Medulla oblongata (tissue), 1 donor: ENCODE measurements at regions not wholly inside any gene's neighbourhood (a gene's known extent, or its start where the extent isn't known, plus 50 kb on each side); places are given as distances from the start of the nearest gene placed in this dataset.
"Not testable (repeated sequence)": the region's sequence is repeated elsewhere in the genome, so short reads cannot be mapped to it uniquely, and the experiment has no call there.

Experiments used
- DNase-seq: peaks from one replicate; pipeline ENCODE4 v3.0.0-alpha.2; 2015; ENCODE audit errors: extremely low spot score

DNA sequence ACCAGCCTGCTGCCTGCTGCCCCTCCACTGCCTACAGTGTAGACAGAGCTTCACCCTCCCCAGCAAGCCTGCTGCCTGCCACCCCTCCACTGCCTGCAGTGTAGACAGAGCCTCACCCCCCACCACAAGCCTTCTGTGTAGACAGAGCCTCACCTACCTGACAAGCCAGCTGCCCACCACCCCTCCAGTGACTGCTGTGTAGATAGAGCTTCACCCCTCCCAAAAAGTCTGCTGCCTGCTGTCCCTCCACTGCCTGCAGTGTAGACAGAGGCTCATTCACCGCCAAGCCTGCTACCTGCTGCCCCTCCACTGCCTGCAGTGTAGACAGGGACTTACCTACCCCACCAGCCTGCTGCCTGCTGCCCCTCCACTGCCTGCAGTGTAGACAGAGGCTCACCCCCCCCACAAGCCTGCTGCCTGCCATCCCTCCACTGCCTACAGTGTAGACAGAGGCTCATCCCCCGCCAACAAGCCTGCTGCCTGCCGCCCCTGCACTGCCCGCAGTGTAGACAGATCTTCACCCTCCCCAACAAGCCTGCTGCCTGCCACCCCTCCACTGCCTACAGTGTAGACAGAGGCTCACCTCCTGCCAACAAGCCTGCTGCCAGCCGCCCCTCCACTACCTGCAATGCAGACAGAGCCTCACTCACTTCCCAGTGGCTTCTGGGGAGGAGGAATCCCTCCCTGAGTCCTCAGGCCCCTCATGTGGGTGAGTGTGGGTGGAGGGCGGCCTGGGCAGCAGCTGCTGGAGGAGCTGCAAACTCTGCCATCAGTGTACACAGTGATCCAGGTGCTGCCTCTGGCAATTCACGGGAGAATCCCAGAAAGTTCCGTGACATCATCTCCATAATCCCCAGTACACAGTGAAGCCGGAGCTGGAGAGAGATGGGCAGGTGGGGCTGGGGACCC is 140.9 kb downstream of the DLL1 start:
- DNase-seq, result no peak

DNA sequence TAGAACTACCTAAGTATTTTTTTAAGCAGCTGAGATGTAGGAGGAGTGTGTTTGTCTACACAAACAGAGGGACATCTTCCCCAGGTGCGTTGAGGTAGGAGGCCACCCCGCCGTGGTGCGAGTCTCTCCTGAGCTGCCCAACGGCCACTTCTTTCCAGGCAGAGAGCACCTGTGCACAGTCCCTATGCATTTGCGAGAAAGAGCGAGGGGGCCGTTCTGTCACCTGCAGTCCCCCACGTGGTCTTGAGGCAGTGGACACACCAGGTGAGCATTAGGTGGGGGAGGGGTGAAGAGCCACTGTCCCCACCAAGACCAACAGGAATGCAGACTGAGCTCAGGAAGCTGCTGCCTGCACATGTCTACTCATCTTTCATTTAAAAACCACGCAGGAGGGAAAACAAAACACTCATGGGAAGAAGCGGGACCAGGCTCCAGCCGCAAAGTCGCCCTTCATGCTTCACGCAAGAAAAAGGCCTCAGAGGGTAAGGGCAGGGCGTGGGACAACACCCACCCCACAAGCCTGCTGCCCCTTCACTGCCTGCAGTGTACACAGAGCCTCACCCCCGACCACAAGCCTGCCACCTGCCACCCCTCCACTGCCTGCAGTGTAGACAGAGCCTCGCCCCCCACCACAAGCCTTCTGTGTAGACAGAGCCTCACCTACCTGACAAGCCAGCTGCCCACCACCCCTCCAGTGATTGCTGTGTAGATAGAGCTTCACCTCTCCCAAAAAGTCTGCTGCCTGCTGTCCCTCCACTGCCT is 142.0 kb downstream of the DLL1 start:
- no peak for DNase-seq

DNA sequence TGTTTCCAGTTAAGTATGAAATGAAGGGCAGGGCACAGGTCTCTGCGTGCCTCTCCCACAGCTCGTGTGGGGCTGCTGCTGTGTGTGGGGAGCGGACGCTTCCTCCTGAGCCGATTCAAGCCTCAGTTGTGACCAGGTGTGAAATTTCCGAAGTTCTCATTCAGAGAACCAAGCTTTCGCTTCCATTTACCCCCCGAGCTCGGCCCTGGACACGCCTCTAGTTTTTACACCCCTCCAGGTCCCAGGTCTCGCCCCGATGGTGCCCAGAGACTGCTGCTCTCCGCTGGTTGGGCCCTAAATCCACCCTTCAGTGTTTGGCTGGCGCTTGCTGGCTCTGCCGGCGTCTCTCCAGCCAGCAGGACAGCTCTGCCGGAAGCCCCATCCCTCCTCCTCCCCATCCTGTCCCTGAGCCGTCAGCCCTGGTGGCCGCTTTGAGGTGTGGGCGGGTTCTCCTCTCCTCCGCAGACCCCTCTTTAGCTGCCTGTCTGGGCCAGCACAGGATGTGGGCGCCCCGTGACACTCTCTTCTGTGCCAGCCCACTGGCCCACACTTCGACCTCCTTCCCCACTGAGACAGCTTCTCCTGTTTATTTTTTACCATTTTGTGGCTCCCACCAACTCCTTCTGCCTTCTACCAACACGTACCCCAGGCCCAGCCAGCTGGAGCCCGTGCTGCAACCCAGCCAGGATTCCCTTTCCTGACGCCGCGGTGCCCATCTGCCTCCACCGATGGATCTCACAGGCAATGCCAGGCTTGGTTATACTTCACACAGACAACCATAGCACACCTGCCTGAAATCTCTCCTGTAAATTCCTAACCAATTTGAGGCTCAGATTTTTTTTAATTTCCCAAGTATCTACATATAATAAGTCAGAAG is 142.8 kb downstream of the DLL1 start:
- no peak for DNase-seq

DNA sequence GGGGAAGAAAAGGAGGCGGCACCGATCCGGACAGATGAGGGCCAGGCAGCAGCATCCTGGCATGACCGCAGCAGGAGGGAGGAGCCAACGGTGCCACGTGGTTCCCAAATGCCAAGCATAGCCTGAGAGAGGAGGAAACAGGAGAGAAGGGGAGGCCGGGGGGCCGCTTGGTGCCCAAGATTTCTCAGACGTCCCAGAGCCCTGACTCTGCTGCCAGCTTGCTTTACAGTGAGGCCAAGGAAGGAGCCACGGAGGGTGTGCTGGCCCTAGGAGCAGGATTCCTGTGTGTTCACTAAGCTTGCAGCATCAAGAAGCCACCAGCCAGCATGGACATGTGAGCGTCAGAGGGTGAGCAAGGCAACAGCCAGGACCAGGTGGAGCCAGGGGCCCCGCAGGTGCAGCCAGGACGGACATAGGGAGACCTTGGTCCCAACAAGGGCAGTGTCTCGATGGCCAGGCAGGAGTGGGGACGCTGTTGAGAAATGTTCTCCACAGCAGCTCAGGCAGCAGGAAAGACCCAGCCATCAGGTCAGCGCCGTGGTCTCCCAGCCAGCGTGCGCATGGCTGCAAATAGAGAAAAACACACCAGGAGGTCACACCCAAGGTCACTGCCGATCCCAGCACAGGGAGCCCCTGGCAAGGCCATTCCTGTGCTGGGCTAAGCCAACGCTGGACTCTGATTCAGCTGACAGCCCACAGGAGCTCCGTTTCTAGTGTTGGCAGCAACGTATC is 143.7 kb downstream of the DLL1 start:
- DNase-seq, result peak; percentile 51

DNA sequence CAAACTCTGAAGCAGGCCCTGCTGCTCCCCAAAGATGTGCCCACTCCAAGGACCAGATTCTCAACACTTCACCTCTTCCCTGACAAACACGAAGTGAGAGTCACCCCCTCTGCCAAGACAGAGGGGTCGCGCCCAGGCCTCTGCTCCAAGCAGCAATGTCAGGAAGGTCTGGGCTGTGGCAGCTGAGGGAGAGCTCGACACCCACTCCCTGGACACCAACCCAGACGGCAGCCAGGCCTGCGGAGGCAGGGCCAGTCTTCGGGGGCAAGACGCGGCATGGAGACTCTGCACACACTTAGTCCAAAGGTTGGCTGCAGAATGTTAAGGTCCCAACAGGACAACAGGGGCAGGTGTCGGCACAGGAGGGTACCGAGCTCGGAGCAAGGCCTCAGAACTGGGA is 144.2 kb downstream of the DLL1 start:
- DNase-seq, result no peak

DNA sequence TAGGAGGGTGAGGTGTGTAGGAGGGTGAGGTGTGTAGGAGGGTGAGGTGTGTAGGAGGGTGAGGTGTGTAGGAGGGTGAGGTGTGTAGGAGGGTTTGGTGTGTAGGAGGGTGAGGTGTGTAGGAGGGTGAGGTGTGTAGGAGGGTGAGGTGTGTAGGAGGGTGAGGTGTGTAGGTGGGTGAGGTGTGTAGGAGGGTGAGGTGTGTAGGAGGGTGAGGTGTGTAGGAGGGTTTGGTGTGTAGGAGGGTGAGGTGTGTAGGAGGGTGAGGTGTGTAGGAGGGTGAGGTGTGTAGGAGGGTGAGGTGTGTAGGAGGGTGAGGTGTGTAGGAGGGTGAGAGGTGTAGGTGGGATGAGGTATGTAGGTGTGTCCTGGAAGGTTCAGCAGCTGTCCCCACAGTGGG is 144.7 kb downstream of the DLL1 start:
- DNase-seq, result not testable (repeated sequence)

DNA sequence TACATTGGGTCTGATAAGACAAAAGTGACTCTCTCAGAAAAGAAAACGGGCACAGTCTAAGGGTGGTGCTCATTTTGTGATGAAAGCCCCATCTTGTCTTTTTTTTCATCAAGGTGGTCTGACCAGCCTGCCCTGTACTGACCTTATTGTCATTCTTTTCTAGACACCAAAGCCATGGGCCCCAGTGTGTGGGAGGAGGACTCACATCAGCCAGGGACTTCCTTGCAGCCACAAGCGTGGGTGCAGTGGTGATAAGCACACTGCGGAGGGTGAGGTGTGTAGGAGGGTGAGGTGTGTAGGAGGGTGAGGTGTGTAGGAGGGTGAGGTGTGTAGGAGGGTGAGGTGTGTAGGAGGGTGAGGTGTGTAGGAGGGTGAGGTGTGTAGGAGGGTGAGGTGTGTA is 145.2 kb downstream of the DLL1 start:
- DNase-seq, result not testable (repeated sequence)

DNA sequence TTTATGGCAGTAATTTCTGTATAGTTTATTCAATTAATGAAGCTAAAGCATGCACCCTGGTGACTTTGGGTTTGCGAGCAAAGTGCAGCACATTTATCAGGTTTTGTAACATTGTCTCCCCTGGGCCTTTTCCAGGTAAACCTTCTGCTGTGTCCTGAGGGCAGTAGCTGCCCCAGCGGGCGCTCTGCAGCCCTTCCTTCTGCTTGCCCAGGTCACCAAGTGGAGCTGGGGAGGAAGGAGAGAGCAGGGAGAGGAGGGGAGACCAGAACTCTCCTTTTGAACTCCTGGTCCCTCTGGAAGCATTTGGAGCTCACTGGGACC is 145.6 kb downstream of the DLL1 start:
- no peak for DNase-seq

DNA sequence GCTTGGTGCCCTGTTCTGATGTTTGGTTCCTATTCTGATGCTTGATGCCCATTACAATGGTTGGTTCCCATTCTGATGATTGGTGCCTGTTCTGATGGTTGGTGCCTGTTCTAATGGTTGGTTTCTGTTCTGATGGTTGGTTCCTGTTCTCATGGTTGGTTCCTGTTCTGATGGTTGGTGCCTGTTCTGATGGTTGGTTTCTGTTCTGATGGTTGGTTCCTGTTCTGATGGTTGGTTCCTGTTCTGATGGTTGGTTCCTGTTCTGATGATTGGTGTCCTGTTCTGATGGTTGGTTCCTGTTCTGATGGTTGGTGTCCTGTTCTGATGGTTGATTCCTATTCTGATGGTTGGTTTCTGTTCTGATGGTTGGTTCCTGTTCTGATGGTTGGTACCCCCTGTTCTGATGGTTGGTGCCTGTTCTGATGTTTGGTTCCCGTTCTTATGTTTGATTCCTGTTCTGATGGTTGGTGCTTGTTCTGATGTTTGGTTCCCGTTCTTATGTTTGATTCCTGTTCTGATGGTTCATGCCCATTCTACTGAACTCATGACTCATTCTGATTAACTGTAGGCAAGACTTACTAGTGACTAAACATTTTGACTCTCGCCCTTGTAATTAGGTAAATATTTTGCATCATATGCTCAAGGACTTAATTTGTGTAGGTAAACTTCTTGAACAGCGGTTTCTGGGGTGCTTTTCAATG is 146.2 kb downstream of the DLL1 start:
- DNase-seq, result no peak

DNA sequence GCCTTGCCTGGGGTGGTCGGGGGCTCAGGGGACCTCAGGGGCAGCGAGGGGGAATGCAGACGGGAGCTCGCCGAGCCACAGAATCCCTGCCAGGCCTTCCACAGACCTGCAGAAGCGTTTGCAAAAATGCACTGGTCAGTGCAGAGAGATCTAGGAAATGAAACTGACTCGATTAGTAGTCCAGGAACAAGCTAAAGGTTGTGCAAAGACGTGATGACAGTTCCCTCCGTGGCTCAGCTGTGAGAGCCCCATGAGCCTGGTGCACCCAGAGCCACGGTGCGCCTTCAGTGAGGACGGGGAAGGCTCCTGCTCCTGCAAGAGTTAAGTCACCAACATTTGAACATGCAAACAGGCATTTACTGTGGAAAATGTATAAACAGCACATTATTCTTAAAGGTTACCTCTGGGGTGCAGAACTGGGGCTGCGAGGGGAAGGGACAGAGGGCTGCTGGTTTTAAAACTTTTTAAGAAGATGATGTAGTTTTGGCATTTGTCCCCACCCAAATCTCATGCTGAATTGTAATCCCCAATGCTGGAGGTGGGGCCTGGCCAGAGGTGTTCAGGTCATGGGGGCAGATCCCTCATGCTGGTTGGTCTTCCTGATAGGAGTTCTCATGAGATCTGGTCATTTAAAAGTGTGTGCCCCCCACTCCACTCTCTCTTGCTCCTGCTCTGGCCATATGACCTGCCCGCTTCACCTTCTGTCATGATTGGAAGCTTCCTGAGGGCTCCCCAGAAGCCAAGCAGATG is 147.3 kb downstream of the DLL1 start:
- DNase-seq, result peak; percentile 39

DNA sequence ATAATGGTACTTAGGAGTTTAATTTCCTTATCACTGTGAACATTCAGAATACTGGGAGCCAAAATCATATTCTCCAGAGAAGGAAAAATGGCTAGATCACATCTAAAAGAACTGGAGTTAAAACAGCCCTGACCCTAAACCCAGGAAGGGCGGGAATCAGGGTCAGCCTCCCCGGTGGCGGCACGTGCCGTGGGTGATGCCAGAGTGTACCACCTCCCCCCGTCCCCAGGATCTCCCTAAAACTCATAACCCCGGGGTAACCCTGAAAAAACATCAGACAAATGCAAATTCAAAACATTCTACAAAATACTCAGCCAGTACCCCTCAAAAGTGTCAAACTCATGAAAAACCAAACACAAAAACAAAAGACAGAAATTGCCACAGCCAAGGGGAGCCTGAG is 148.3 kb downstream of the DLL1 start:
- DNase-seq, result no peak

DNA sequence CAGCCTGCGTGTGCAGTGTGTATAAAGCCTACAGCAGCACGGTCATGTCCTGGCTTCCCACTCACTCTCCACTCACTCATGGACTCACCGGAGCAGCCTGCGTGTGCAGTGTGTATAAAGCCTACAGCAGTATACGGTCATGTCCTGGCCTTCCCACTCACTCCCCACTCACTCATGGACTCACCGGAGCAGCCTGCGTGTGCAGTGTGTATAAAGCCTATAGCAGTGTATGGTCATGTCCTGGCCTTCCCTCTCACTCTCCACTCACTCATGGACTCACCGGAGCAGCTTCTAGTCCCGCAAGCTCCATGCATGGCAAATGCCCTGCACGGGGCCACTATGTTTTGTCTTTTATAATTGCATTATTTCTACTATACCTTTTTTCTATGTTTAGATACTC is 149.8 kb downstream of the DLL1 start:
- DNase-seq, result not testable (repeated sequence)

DNA sequence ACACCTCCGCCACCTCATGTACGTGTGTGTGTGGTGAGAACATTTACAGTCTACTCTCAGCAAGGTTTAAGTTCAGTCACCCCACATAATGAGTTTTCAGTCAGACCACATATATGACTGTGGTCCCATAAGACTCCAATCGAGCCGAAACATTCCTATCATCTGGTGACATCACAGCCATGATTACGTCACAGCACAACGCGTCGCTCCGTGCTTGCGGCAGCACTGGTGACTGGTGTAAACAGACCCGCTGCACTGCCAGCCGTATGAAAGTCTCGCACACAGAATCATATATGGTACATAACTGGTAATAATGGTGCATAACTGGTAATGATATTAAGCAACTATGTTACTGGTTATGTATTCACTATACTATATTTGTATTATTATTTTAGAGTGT is 150.7 kb downstream of the DLL1 start:
- no peak for DNase-seq

DNA sequence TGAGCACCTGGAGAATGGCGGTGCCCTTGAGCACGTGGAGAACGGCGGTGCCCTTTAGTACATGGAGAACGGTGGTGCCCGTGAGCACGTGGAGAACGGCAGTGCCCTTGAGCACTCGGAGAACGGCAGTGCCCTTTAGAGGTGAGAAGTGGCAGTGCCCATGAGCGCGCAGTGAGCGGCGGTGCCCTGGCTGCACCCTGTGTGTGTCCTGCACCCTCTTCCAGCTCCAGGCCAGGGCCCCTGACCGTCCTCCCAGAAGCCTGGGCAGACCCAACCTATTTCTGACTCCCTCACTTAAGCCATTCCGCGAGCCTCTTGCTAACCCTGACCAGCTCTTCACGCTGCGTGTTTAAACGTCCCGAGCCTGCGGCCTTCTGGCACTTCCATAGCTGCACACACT is 151.3 kb downstream of the DLL1 start:
- DNase-seq, result no peak

DNA sequence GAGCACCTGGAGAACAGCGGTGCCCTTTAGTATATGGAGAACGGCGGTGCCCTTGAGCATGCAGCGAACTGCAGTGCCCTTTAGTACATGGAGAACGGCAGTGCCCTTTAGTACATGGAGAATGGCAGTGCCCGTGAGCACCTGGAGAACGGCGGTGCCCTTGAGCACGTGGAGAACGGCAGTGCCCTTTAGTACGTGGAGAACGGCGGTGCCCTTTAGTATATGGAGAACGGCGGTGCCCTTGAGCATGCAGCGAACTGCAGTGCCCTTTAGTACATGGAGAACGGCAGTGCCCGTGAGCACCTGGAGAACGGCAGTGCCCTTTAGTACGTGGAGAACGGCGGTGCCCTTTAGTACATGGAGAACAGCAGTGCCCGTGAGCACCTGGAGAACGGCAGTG is 151.8 kb downstream of the DLL1 start:
- not testable (repeated sequence) for DNase-seq

DNA sequence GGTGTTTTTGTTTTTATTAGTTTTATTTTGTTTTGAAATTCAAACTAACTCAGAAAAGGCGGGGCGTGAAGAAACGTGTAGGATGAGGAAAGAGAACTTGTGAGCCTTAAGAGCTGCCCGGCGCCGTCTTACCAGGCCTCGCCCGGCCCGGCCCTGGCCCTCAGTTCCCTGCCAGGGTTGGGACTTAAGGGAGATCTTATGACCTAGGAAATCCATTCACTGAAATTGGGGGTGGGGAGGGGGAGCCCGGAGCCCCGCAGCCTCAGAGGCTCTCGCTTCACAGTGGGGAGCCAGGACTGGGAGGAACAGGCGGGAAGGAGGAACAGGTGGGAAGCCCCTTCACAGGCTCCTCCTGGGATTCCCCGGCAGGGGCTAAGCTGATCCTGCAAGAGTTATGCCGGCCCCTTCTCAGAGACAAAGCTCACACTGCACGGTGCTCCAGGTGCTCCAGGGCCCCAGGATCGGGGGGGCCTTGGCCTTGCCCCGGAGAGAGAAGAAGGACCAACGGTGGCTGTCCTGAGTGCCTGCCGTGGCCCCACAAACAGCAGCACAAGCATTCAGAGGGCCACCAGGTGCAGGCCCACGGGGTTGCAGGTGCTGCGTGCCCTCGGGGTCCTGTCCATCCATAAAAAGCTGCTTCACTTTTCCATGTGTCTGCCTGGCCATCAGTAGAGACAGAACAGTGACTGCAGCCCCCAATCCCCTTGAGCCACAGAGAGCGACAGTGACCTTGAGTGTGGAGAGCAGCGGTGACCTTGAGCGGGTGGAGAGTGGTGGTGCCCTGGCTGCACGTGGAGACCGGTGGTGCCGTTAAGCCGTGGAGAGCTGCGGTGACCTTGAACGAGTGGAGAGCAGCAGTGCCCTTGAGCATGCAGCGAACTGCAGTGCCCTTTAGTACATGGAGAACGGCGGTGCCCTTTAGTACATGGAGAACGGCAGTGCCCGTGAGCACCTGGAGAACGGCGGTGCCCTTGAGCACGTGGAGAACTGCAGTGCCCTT is 152.7 kb downstream of the DLL1 start:
- DNase-seq, result no peak

DNA sequence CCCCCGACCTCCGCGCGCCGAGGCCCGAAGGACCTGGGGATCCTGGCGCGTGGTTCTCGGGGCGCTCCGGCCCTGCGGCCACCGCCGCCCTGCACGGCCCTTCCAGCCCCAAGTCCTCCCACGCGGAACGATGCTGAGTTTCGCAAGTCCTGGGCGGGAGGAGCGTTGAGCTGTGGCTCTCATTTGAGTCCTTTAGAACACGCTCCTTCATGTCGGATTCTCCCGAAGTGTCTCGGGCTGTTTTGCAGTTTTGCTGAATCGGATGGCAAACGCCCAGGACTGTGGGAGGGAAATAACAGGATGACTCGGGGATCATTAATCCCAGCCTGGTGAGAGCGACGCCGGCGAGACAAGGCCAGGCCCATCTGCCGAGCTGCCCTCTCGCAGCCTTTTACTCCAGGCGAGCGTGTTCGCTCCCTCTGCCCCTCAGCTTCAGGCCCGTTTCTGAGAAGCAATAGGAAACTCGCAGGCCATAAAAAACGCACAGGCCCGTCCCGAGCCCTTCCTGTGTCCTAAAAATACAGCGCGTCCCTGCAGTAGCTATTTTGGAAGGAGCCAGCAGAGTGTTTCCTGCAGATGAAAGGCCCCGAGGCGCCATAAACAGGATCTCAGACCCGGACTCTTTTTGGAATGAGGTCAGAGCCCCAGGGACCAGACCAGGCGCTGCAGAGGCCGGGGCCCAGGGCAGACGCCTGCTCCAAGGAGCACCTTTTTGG is 153.5 kb downstream of the DLL1 start:
- no peak for DNase-seq

DNA sequence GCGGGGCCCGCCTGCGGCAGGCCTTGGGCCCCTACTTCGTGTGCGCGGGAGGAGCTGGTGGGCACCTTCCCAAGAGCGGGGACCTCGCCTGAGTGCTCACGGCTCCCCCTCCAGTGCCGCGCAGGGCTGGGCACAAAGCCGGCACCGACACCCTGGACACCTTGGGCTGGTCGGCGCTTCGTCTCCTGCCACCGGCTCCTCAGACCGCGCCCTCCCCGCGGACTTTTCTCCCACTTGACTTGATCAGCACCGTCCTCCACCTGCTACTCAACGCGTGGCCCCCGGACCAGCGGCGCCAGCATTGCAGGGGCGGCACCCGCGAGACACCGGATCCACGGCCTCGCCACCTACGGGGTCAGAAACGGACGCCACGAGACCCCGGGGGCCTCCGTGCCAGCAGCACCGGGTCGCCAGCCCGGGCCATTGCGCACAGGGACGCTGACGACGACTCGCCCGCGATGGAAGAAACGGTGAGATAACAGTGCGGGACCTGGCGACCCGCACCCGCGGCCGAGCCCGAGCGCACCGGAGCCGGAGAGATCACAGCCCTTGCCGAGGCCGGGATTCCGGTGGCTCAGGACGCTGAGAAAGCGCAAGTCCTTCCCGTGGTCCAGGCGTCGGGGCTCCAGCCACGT is 154.2 kb downstream of the DLL1 start:
- no peak for DNase-seq
